GM03348 (cell line): ENCODE measurements at regions not wholly inside any gene's neighbourhood (a gene's known extent, or its start where the extent isn't known, plus 50 kb on each side); places are given as distances from the start of the nearest gene placed in this dataset.
"Not testable (repeated sequence)": the region's sequence is repeated elsewhere in the genome, so short reads cannot be mapped to it uniquely, and the experiment has no call there.

Source experiments
- DNase-seq: peaks from one replicate; pipeline ENCODE4 v3.0.0; 2012; ENCODE audit warnings: low spot score

DNA sequence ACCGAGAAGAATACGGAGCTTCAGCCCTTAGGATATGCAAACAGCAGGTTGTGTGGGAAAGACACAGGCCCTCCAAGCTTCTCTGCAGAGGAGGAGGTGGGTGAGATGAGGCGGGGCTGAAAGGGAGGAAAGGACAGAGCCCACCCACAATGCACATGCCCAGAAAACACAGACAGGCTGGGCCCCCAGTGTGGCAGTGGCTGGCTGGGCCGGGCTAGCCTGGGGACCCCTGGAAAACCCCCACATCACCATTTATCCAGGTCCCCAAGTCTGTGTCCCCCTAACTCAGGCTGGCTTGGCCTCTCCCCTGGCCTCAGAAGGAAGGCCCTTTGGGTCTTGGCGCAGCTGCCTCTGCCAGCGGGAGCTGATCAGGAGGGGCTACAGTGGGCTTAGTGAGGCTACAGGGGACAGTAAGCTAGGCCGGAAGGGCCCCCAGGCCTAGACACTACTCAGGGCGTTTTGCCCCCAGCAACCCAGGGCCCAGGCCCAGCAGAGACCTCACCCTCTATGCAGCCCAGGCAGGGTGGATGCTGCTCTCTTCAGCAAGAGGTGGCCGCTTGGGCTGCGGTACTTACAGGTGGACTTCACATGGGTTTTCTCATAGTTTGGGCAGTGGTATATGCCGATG is 119.5 kb downstream of the TUBA3C start:
- no peak for DNase-seq

GRCh38 chr13:19061278-19061677 is 120.3 kb downstream of the TUBA3C start:
- no peak for DNase-seq

DNA sequence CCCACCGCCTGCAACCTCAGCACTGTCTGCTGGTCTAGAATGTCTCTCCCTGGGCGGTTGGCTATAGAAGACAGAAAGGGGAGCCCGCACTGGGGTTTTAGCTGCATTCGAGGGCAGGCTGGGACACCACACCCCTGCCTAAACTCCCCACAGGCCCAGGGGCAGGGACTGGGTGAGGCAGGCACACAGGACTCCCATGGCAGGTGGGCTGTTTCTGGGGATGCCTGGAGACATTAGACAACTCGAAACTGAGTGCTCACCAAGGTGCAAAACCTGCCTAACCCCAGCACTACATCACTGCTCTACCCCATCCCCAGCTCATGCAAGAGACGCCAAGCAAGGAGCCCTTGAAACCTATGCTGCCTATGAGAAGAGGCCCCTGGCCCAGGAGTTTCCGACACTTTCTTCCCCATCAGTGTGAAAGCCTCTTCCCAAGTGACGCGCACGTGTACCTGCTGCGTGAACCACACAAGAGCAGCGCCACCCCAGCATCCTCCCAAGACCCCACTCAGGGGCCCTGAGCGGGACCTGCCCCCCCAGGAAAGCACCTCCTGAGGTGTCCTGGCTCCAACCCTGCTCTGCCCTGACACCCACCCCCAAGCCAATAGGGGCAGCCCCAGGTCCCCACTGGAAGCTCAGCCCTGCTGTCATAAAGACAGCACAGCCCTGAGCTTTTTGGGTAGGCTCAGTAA is 121.2 kb downstream of the TUBA3C start:
- DNase-seq = no peak

DNA sequence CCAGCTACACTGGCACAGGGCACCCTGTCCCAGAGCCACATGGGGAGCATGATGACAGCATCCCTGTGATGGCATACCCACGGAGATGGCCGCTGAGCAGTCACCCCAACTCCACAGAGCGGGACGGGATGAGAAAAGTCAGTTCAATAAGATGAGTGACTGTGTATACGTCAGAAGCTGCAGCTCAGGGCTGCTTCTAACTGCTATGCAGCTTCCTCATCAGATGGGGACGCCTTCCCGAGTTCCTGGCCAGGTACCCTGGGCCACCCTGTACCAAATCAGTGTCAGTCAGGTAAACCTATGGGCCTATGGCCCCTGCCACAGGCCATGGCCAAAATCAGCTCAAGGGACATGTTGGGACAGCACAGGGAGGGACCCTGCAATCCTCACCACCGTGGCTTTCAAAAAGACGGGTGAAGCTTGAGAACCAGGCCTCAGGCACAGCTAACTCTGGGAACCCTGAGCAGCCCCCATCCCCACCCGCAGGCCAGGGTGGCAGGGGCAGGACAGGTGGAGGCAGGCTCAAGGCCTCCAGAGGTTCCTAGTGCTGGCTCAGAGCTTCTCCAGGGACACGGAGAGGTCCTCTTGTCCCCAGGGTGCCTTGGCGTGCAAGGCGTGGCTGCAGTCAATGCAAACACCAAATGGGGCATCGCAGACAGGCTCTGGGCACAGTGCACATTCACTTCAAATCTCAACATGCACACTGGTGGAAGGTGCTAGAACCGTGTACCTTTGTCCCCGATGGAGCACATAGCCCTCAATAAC is 122.4 kb downstream of the TUBA3C start:
- DNase-seq = no peak

DNA sequence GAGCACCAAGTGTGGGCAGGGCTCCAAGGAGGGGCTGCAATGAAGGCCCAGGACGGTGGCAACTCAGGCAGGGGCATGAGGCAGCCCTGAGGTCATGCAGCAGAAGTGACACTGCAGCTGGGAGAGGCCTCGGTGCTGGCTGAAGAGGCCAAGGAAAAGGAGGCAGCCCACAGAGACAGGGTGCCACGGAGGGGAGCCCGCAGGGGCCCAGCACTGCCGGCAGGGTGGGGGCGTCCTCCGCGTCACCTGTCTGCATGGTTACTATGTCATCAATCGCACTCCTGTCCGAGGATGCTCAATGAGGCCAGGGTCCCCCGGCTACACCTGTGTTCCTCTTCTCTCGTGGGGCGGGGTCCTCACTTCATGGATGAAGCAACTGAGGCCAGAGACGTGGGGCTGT is 123.1 kb downstream of the TUBA3C start:
- DNase-seq = no peak

- no peak for DNase-seq
Observed at GRCh38 chr13:19057588-19058340, 123.9 kb downstream of the TUBA3C start.

DNA sequence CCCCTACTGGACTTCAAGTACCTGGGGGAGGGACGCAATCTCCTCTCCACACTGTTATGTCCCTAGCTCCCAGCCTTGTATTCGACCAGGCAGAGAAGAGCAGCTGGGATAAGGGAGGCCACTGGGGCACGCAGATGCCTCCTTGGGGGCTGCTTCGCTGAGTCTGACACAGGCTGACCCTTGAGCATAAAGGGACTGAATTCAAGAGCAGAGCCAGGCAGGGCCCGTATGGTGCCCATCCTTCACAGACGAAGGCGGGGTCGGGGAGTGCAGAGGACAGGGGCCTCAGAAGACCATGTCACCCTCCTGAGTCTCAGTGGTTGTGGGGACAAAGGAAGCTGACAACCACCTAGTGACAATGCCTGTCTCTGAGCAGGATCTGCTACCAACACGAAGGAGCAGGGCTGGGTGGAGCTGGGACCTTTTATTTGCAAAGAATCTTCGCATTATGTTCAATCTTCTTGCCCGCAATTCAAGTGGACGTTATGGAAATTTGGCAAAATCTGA is 124.6 kb downstream of the TUBA3C start:
- DNase-seq = no peak

DNA sequence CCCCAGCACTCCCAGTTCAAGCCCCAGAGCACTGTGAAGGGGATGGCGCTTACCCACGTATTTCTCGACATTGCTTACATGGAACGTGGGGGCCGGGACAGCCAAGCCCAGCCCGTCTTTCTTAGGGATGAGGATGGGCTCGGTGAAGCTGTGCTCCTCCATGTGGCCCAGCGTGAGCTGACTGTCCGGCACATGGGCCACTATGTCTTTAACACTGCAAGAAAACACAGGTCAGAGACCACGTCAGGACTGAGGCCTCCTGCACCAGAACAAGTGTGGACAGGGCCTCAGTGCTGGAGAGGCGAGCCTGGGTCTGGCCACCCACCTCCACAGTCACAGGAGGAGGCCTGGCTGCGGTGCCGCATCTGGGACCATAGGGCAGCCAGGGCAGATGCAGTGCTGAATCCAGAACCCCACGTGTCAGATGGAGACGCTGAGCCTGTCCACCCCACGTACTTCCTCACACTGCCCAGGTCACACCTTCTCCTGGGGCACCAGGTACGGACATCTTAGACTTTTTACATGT is 125.2 kb downstream of the TUBA3C start:
- DNase-seq = no peak

DNA sequence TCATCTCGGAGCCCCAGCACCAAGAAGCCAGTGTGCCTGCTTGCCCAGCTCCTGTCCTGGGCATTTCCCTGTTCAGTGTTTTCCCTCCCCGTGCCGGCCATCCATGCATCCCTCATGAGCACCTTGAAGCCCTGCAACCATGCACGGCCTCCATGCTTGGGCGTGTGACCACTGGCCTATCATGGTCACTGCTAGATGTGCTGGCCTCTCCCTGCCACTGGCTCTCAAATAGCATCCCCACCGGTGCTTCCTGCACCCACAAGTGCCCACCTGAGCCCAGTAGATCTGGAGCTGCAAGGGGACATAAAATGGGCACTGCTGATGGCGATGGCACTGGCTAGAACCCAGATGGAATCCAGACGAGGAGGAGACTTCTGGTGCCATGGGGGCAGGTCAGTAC is 126.0 kb downstream of the TUBA3C start:
- no peak for DNase-seq

DNA sequence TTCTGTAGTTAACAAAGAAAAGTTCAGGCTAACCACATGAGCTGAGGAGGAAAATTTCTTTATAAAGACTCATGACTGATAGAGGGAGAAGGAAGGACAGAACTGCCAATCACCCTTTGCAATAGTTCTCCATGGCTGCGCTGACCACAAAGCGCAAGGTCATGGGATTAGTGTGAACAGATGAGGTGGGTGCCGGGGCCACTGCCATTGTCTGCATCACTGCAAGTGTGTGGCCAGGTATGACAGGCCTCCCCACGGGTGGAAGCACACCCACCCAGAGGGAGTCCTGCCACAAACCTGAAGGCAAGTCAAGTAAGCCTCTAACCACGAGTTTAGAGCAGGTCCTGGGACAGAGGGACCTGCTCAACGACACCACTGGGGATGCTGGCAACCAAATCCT is 128.1 kb downstream of the TUBA3C start:
- DNase-seq = no peak

GRCh38 chr13:19052931-19053330 is 128.7 kb downstream of the TUBA3C start:
- DNase-seq = no peak

DNA sequence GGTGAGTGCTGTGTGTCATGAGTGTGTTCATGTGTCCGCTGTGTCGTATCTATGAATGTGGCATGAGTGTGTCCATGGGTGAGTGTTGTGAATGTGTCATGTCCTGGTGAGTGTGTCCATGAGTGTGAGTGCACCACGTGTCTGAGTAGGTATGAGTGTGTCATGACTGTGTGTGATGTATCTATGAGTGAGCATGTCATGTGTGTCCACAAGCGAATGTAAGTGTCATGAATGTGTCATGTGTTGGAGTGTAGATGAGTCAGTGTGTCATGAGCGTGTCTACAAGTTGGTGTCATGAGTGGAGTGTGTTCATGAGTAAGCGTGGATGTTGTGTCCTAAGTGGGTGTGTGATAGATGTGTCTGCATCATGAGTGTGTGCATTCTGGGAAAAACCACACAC is 129.4 kb downstream of the TUBA3C start:
- DNase-seq = no peak

DNA sequence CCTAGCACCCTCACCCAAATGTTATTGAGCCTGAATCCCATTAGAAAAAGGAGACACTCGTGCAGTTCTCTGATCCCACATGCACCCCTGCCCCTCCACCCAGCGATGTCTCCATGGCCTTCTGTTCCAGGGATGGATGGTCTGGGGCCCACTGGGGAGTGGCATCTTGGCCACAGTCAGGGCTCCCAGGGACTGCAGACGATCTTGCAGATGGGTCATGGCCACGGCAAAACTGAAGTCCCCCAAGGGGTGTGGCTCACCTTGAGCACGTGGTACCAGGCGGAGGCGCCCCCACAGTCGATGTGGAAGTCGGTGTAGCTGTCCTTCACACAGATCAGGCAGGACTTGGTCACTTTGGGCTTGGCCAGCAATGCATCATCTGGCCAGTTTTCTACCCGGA is 130.7 kb downstream of the TUBA3C start:
- no peak for DNase-seq

GRCh38 chr13:19049624-19050023 is 132.0 kb downstream of the TUBA3C start:
- DNase-seq = not testable (repeated sequence)

GRCh38 chr13:19048381-19048780 is 133.2 kb downstream of the TUBA3C start:
- DNase-seq = no peak

DNA sequence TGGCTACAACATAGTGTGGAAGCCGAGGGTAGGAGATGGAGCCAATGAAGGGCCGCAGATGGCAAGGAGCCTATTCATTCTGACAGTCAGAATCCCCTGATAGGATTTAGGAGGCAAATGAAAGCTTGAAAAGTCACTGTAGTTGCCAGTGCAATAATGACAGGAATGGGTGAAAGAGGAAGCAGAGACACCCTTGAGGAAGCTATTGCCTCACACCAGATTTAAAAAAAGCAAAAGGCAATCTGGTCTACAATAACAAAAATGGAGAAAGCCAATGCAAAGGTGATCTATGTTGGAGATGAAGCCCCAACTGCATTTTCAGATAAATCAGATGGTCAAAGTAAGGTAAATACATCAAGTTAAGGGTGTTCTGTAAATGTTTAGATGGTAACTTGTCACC is 158.5 kb downstream of the TUBA3C start:
- no peak for DNase-seq

DNA sequence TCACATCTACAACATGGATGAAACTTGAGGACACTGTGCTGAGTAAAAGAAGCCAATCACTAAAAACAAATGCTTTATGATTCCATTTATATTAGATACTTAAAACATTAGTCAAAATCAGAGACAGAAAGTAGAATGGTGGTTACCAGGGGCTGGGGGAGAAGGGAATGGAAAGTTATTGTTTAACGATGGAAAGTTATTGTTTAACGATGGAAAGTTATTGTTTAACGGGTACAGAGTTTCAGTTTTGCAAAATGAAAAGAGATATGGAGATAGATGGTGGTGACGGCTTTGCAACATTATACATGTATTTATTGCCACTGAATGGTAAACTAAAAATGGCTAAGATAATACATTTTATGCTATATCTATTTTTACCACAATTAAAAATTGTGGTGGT is 160.6 kb downstream of the TUBA3C start:
- DNase-seq = no peak

GRCh38 chr13:18998389-18998788 is 183.2 kb downstream of the TUBA3C start:
- DNase-seq = no peak

DNA sequence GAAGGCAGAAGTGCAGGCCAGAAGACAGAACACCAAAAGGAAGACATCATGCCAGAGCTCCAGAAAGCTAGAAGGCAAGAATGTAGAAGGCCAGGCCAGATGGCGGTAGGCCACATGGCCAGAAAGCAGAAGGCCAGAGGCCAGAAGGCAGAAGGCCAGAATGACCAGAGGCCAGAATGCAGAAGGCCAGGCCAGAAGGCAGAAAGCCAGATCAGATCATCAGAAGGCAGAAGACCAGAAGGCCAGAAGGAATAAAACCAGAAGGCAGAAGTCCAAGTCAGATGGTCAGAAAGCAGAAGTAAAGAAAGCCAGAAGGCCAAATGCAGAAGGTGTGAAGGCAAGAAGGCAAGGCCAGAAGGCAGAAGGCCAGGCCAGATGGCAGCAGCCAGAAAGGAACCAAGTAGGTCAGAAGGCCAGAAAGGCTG is 185.0 kb downstream of the TUBA3C start:
- DNase-seq = no peak

DNA sequence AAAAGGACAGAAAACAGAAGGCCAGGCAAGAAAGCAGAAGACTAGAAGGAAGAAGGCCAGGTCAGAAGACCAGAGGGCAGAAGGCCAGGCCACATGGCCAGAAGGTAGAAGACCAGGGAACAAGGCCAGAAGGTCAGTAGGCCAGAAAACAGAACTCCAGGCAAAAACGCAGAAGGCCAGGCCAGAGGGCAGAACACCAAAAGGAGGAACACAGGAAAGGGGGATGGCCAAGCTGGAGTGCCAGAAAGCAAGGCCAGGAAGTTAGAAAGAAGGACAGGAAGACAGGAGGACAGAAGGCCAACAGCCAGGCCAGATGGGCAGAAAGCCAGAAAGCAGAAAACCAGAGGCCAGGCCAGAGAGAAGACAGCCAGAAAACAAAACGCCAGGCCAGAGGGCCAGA is 185.4 kb downstream of the TUBA3C start:
- DNase-seq = no peak

GRCh38 chr13:18995259-18995873 is 186.3 kb downstream of the TUBA3C start:
- no peak for DNase-seq
